ENCODE measurements at regions not wholly inside any gene's neighbourhood (a gene's known extent, or its start where the extent isn't known, plus 50 kb on each side); places are given as distances from the start of the nearest gene placed in this dataset. TPM values are rescaled to one million over a fixed set of nuclear protein-coding genes. Genes with fewer than 3 reads are reported as not detected.
"Not testable (repeated sequence)": the region's sequence is repeated elsewhere in the genome, so short reads cannot be mapped to it uniquely, and the experiment has no call there.

DNA sequence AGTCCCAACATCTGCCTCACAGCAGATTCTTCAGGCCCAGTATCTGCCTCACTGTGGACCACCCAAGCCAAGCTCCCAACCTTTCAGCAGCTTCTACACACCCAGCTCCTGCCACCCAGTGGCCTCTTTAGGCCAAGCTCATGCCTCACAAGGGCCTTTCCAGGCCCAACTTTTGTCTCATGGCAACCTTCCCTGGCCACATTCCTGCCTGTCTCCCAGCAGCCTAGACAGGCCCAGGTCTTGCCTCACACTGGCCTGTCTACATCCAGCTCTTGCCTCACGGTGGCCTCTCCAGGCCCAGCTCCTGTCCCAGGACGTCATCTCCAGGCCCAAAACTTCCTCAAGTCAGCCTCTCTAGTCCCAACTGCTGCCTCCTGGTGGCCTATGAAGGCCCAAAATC, 65.0 kb downstream of the CCDC201 start:
- not testable (repeated sequence) for H3K4me3 ChIP-seq (ENCODE audit: low read depth, low read length); DNase-seq (ENCODE audit: low read depth)

DNA sequence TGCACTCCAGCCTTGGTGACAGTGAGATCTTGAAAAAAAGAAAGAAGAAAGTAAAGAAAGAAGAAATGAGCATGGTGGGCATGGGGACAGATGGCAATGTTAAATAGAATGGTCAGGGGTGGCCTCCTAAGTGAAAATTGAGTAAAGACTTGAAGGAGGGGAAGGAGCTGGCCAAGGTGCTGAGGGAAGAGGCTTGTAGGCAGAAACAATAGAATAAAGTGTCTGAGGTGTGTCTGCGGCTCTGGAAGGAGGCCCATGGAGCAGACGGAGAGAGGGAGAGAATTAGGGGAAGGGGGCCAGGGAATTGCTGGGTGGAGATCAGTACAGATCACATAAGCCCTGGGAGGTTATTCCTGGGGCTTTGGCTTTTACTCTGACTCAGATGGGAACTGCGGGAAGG, 70.7 kb downstream of the CCDC201 start:
- H3K4me3 ChIP-seq (ENCODE audit: low read depth, low read length), result not testable (repeated sequence)
- peak; percentile 1 for DNase-seq (ENCODE audit: low read depth)

DNA sequence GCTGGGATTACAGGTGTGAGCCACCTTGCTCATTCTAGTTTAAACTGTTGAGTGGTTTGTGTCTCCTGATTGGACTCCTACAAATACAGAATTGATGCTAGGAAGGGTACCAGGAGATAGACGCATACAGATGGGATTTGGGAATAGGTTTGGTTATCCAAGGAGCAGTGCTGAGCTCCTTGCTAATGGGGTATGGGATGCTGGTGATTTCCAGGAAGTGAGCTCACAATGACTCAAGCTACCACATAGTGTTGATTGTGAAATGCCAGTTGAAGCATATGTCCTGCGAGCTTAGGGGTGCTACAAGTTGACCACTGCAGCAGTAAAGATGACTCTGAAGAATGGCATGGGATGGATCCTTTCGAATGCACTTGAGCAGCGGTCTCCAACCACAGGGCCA, 75.6 kb downstream of the CCDC201 start:
- DNase-seq (ENCODE audit: low read depth), result peak; percentile 65
- H3K4me3 ChIP-seq (ENCODE audit: low read depth, low read length), result not testable (repeated sequence)

DNA sequence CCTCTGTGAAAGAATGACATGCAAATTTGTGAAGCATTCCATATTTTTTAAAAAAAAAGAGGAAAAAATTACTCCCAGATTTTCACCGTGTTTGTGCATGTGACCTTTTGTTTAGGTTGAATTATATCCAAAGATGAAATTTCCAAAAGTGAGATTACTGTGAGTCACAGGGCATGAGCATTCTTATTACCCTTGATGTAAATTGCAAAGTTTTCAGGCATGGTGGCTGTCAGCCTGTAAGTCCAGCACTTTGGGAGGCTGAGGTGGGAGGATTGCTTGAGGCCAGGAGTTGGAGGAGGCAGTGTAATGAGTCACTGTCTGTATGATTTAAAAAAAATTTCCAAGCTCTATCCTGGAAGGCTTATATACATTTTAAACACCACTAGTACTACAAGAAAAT, 83.2 kb downstream of the CCDC201 start:
- not testable (repeated sequence) for DNase-seq (ENCODE audit: low read depth); H3K4me3 ChIP-seq (ENCODE audit: low read depth, low read length)

DNA sequence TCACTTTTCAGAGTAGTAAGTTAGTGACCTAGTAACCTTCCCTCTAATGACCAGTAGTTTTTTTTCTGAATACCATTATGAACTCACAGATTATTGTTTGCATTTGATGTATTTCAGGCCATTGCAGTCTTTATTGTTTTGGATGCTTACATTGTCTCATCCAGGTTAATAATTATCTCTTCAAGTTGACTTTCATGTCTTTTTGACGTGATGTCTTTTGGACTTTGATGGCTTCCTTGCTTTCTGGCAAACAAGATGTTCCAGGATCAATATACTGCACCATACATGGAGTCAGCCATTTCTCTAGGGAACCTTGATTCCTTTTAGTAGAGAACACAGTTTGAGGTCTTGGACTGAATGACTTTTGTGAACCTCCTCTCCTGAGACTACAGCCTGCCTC, 87.2 kb downstream of the CCDC201 start:
- not testable (repeated sequence) for H3K4me3 ChIP-seq (ENCODE audit: low read depth, low read length); DNase-seq (ENCODE audit: low read depth)

DNA sequence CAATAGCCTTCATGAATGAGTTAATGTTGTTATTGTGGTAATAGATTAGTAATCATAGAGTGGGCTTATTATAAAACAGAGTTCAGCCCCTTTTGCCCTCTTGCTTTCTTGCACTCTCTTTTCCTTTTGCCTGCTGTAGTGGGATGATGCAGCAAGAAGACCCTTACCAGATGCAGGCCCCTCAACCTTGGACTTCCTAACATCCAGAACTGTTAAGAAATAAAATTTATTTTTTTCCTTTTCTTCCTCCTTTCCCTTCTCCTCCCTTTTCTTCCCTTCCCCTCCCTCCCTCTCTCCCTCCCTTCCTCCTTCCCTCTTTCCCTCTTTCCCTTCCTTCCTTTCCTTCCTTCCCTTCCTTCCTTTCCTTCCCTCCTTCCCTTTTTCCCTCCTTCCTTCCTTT, 88.1 kb downstream of the CCDC201 start:
- not testable (repeated sequence) for H3K4me3 ChIP-seq (ENCODE audit: low read depth, low read length); DNase-seq (ENCODE audit: low read depth)

Small RNAs in the stretch of these regions (small RNA-seq; reads per million reads assigned to genes)
- not detected for gene RNU6-241P

Data from fibroblast of villous mesenchyme (primary cell).